B cell (primary cell): ENCODE measurements at regions not wholly inside any gene's neighbourhood (a gene's known extent, or its start where the extent isn't known, plus 50 kb on each side); places are given as distances from the start of the nearest gene placed in this dataset.
"Not testable (repeated sequence)": the region's sequence is repeated elsewhere in the genome, so short reads cannot be mapped to it uniquely, and the experiment has no call there.

Experiments used
- ATAC-seq: fragments of 200-7000 bp; cut with Tn5 transposase; one replicate; pipeline ENCODE4 v1.10.0; 2021; ENCODE audit warnings: low read depth, mild to moderate bottlenecking, moderate number of reproducible peaks, moderate library complexity
- CTCF ChIA-PET: fragments of 350-600 bp; sonication (Branson Sonifier 250); formaldehyde crosslinking; loops from one replicate; lab custom pipeline; 2021; ENCODE audit warnings: antibody characterized with exemption, inconsistent platforms; lab: Charles Lee
- POLR2A ChIA-PET: fragments of 350-600 bp; sonication (Branson Sonifier 250); formaldehyde crosslinking; loops from one replicate; lab custom pipeline; 2021; ENCODE audit warnings: antibody characterized with exemption; lab: Charles Lee
- DNase-seq: peaks from one replicate; pipeline ENCODE4 v3.0.0; 2013
- H2AFZ ChIP-seq: 2 replicates; pipeline ENCODE4 v1.6.1; 2012; ENCODE audit warnings: mild to moderate bottlenecking, low read depth, low read length; ENCODE audit not compliant: insufficient read depth, poor library complexity, severe bottlenecking
- H3K27ac ChIP-seq, 2 donors: 1 replicate in 1 of 2; 2 replicates in 1 of 2; pipeline ENCODE4 v1.5.1; 2012 to 2013; ENCODE audit warnings: low read length in 2 of 2, mild to moderate bottlenecking in 2 of 2, moderate library complexity in 1 of 2
- H3K27me3 ChIP-seq, 4 experiments: fragments of 200-600 bp in 1 of 4; sonication (generic) in 1 of 4; replicated peaks in 1 of 4; 1 replicate in 2 of 4; 2 replicates in 2 of 4; pipeline versions ENCODE4 v1.6.1 to v1.7.0; 2013 to 2016; ENCODE audit warnings: low read length in 3 of 4, mild to moderate bottlenecking in 2 of 4, mixed read lengths in 1 of 4, moderate library complexity in 1 of 4; ENCODE audit not compliant: insufficient read depth in 4 of 4, control insufficient read depth in 3 of 4; ENCODE audit errors: control extremely low read depth in 1 of 4
- H3K36me3 ChIP-seq, 2 experiments: replicated peaks in 1 of 2; 1 replicate in 1 of 2; 2 replicates in 1 of 2; pipeline versions ENCODE4 v1.6.1 to v1.7.1; 2013; ENCODE audit warnings: low read length in 1 of 2; ENCODE audit not compliant: insufficient read depth in 2 of 2, control insufficient read depth in 1 of 2; ENCODE audit errors: control extremely low read depth in 1 of 2, extremely low read depth in 1 of 2
- H3K4me1 ChIP-seq, 2 donors: fragments of 200-600 bp in 1 of 2; sonication (generic) in 1 of 2; 1 replicate in 1 of 2; 2 replicates in 1 of 2; pipeline versions ENCODE4 v1.5.1 to v1.6.1; 2013 to 2017; ENCODE audit warnings: low read length in 2 of 2; ENCODE audit not compliant: control insufficient read depth in 2 of 2, insufficient read depth in 2 of 2
- H3K4me2 ChIP-seq: replicated peaks from 2 replicates; pipeline ENCODE3; 2012; ENCODE audit warnings: mild to moderate bottlenecking, low read depth, low read length; ENCODE audit not compliant: poor library complexity, severe bottlenecking
- H3K4me3 ChIP-seq, 5 experiments: fragments of 200-600 bp in 1 of 5; sonication (generic) in 1 of 5; 1 replicate in 3 of 5; 2 replicates in 2 of 5; pipeline versions ENCODE4 v1.5.1 to v1.7.0; 2011 to 2016; ENCODE audit warnings: low read length in 4 of 5, mild to moderate bottlenecking in 4 of 5, low read depth in 2 of 5, control low read depth in 1 of 5, moderate library complexity in 1 of 5; ENCODE audit not compliant: insufficient read depth in 1 of 5; ENCODE audit errors: control extremely low read depth in 1 of 5, extremely low read depth in 1 of 5
- H3K79me2 ChIP-seq: fragments of 200-600 bp; sonication (generic); one replicate; pipeline ENCODE4 v1.6.0; 2016; ENCODE audit warnings: low read length; ENCODE audit not compliant: control insufficient read depth, insufficient read depth
- H3K9ac ChIP-seq: fragments of 200-600 bp; sonication (generic); 2 replicates; pipeline ENCODE4 v1.6.1; 2017; ENCODE audit warnings: mild to moderate bottlenecking, low read length, moderate library complexity
- H3K9me3 ChIP-seq, 3 donors: one replicate each; pipeline versions ENCODE4 v1.6.1 to v1.7.1; 2013; ENCODE audit warnings: low read length in 2 of 3; ENCODE audit not compliant: control insufficient read depth in 2 of 3, insufficient read depth in 1 of 3; ENCODE audit errors: control extremely low read depth in 1 of 3
- H4K20me1 ChIP-seq: 2 replicates; pipeline ENCODE4 v1.6.0; 2012; ENCODE audit warnings: mild to moderate bottlenecking, low read length; ENCODE audit not compliant: insufficient read depth, control insufficient read depth, poor library complexity, severe bottlenecking
- H3K27ac Mint-ChIP-seq: one replicate; pipeline ENCODE4 v1.8.0; 2021; ENCODE audit warnings: mixed read lengths
- H3K27me3 Mint-ChIP-seq: one replicate; pipeline ENCODE4 v1.8.0; 2021; ENCODE audit warnings: mixed read lengths
- H3K4me1 Mint-ChIP-seq: one replicate; pipeline ENCODE4 v1.8.0; 2021; ENCODE audit warnings: mixed read lengths
- H3K4me3 Mint-ChIP-seq: one replicate; pipeline ENCODE4 v1.8.0; 2021; ENCODE audit warnings: mixed read lengths
- H3K9me3 Mint-ChIP-seq: one replicate; pipeline ENCODE4 v1.8.0; 2022; ENCODE audit warnings: mixed read lengths; ENCODE audit not compliant: insufficient read depth
- CTCF ChIP-seq: fragments of 200-600 bp; IDR thresholded peaks from one replicate; pipeline ENCODE4 v1.8.0; 2022; ENCODE audit warnings: antibody characterized with exemption, mild to moderate bottlenecking
- EZH2 ChIP-seq: IDR thresholded peaks from 2 replicates; pipeline ENCODE4 v1.6.1; 2012; ENCODE audit warnings: borderline replicate concordance, low read depth, mild to moderate bottlenecking, moderate library complexity, low read length; ENCODE audit not compliant: insufficient read depth, poor library complexity, severe bottlenecking
- WGBS: methylation state at CpG from one replicate; pipeline ENCODE4 v1.1.5; 2013; ENCODE audit warnings: missing lambda C conversion rate; ENCODE audit not compliant: insufficient coverage; 5-methylcytosine and 5-hydroxymethylcytosine counted together
- intact Hi-C: fragments of 100-400 bp; cut with micrococcal nuclease; formaldehyde crosslinking; loops from one replicate; pipeline ENCODE4 v1.10.0; 2022

- WGBS = no CpG with 5 or more reads among the region's 1 CpG
- H3K9me3 ChIP-seq = peaks cover 0 to 1% (median 0%) of the 10 kb centered on the region in 3 donors
- H3K4me1 Mint-ChIP-seq = no peaks in the 10 kb centered on the region
- no peak for DNase-seq
- intact Hi-C loops = no loop called here
- no peak for ATAC-seq
- H3K4me1 ChIP-seq = no peaks in the 10 kb centered on the region
- no peak overlapping the region for H3K4me3 Mint-ChIP-seq
- no peaks in the 10 kb centered on the region for H4K20me1 ChIP-seq
- H3K27me3 Mint-ChIP-seq = no peaks in the 10 kb centered on the region
- H3K4me3 ChIP-seq = no peak overlapping the region
- TF ChIP-seq EZH2 (no peak), CTCF (no peak)
- H3K4me2 ChIP-seq = no peak overlapping the region
- CTCF ChIA-PET = no interaction called here
- no peak overlapping the region for H2AFZ ChIP-seq
- H3K79me2 ChIP-seq = no peaks in the 10 kb centered on the region
- H3K36me3 ChIP-seq = no peaks in the 10 kb centered on the region
- no peak overlapping the region for H3K9ac ChIP-seq
- H3K9me3 Mint-ChIP-seq = peaks cover 4% of the 10 kb centered on the region
- POLR2A ChIA-PET = no interaction called here
- no peaks in the 10 kb centered on the region for H3K27me3 ChIP-seq
- no peak overlapping the region for H3K27ac ChIP-seq
- H3K27ac Mint-ChIP-seq = no peak overlapping the region
Measured at GRCh38 chr4:32706893-32707292, 1986.7 kb downstream of the PCDH7 start.

GRCh38 chr4:32716090-32716620, 1996.0 kb downstream of the PCDH7 start:
- CTCF ChIA-PET, H3K27me3 ChIP-seq, POLR2A ChIA-PET, H3K79me2 ChIP-seq, H3K4me1 ChIP-seq, H3K4me3 ChIP-seq, H3K4me2 ChIP-seq, ATAC-seq, H3K9ac ChIP-seq, H2AFZ ChIP-seq, H3K4me1 Mint-ChIP-seq, H3K9me3 ChIP-seq, H3K36me3 ChIP-seq, H3K27me3 Mint-ChIP-seq, H3K27ac Mint-ChIP-seq, DNase-seq, H4K20me1 ChIP-seq, H3K27ac ChIP-seq, H3K4me3 Mint-ChIP-seq, intact Hi-C loops, H3K9me3 Mint-ChIP-seq: not testable (repeated sequence)
- WGBS = 97% methylated on average over 19 of the region's 42 CpGs
